K562 (cell line): ENCODE measurements at regions not wholly inside any gene's neighbourhood (a gene's known extent, or its start where the extent isn't known, plus 50 kb on each side); places are given as distances from the start of the nearest gene placed in this dataset.

Experiments
- ATAC-seq: fragments of 200-7000 bp; cut with Tn5 transposase; 3 replicates; pipeline ENCODE4 v1.9.1; 2020; ENCODE audit warnings: moderate library complexity
- BruUV-seq: library from RNA; stranded (reverse); fragments of 400-500 nt; replicated peaks from 2 replicates; lab custom pipeline; 2021; lab: Mats Ljungman, UMichigan
- CTCF ChIA-PET: fragments of 300-600 bp; formaldehyde crosslinking; extraction: SDS; loops from one replicate; lab custom pipeline; 2021; ENCODE audit warnings: low intra/inter-chr PET ratio; lab: Yijun Ruan, JAX
- POLR2A ChIA-PET: fragments of 300-600, 350-650 bp; sonication (Branson Sonifier 250); formaldehyde crosslinking; extraction: SDS; loops from one replicate; lab custom pipeline; 2021; ENCODE audit warnings: antibody characterized with exemption, inconsistent platforms; lab: Yijun Ruan, JAX
- DNase-seq, 4 experiments: peaks; one replicate each; pipeline versions ENCODE4 v3.0.0 to v3.0.0-alpha.2; 2011 to 2018; ENCODE audit warnings: low spot score in 3 of 4, mixed read lengths in 3 of 4; ENCODE audit errors: extremely low read depth in 1 of 4
- FAIRE-seq: peaks from 2 replicates; lab custom pipeline; 2011; peaks lifted over from hg19 to GRCh38; lab: Jason Lieb, UNC
- H2AFZ ChIP-seq: 2 replicates; pipeline ENCODE4 v1.6.0; 2011; ENCODE audit warnings: low read depth, low read length, control low read depth, inconsistent platforms
- H3K27ac ChIP-seq: fragments of 200-600 bp; 3 replicates; pipeline ENCODE4 v1.8.0; 2011; ENCODE audit warnings: low read depth, mild to moderate bottlenecking, control low read depth, inconsistent platforms, low read length, moderate library complexity, mixed read lengths; ENCODE audit errors: extremely low read depth
- H3K27me3 ChIP-seq, 2 experiments: fragments of 300-600 bp in 1 of 2; 2 replicates in 1 of 2; 3 replicates in 1 of 2; pipeline versions ENCODE4 v1.6.0 to v1.8.0; 2011; ENCODE audit warnings: inconsistent platforms in 2 of 2, low read length in 2 of 2, mild to moderate bottlenecking in 1 of 2, mixed read lengths in 1 of 2, moderate library complexity in 1 of 2; ENCODE audit not compliant: control insufficient read depth in 2 of 2, insufficient read depth in 2 of 2
- H3K36me3 ChIP-seq: fragments of 300-600 bp; 3 replicates; pipeline ENCODE4 v1.8.0; 2011; ENCODE audit warnings: mild to moderate bottlenecking, low read length, inconsistent platforms; ENCODE audit not compliant: control insufficient read depth, insufficient read depth
- H3K4me1 ChIP-seq, 2 experiments: fragments of 200-600 bp in 1 of 2; replicated peaks in 1 of 2; 2 replicates in 1 of 2; 3 replicates in 1 of 2; pipeline versions ENCODE4 v1.5.1 to v1.8.0; 2011; ENCODE audit warnings: inconsistent platforms in 2 of 2, low read length in 2 of 2, mild to moderate bottlenecking in 1 of 2, mixed read lengths in 1 of 2, moderate library complexity in 1 of 2; ENCODE audit not compliant: control insufficient read depth in 2 of 2, insufficient read depth in 2 of 2
- H3K4me2 ChIP-seq: 2 replicates; pipeline ENCODE4 v1.6.1; 2011; ENCODE audit warnings: low read length, control low read depth, inconsistent platforms, mixed read lengths; ENCODE audit not compliant: insufficient read depth
- H3K4me3 ChIP-seq: fragments of 200-600 bp; sonication (generic), shearing (Covaris generic); 2 replicates; pipeline ENCODE4 v1.5.1; 2016; ENCODE audit warnings: control low read depth, inconsistent platforms
- H3K79me2 ChIP-seq: fragments of 200-600 bp; 3 replicates; pipeline ENCODE4 v1.8.0; 2011; ENCODE audit warnings: low read length, inconsistent platforms; ENCODE audit not compliant: control insufficient read depth, insufficient read depth
- H3K9ac ChIP-seq, 2 experiments: 2 replicates each; pipeline versions ENCODE4 v1.6.0 to v1.6.1; 2011; ENCODE audit warnings: low read depth in 2 of 2, low read length in 2 of 2, control low read depth in 1 of 2, inconsistent platforms in 1 of 2, mild to moderate bottlenecking in 1 of 2, mixed read lengths in 1 of 2; ENCODE audit not compliant: insufficient read depth in 1 of 2
- H3K9me1 ChIP-seq: one replicate; pipeline ENCODE4 v1.6.0; 2011; ENCODE audit warnings: inconsistent platforms, mild to moderate bottlenecking, low read length, moderate library complexity; ENCODE audit not compliant: control insufficient read depth, insufficient read depth
- H3K9me3 ChIP-seq: replicated peaks from 2 replicates; pipeline ENCODE4 v1.5.1; 2011; ENCODE audit warnings: low read depth, low read length, inconsistent platforms; ENCODE audit not compliant: control insufficient read depth, insufficient read depth
- H4K20me1 ChIP-seq: replicated peaks from 2 replicates; pipeline ENCODE4 v1.6.1; 2011; ENCODE audit warnings: low read length, inconsistent platforms, mixed read lengths; ENCODE audit not compliant: control insufficient read depth, insufficient read depth
- CGGBP1 ChIP-seq: fragments of 250-450 bp; sonication (Bioruptor Pico); IDR thresholded peaks from 2 replicates; pipeline ENCODE4 v1.9.0; 2021; ENCODE audit warnings: mild to moderate bottlenecking
- PRDM10 ChIP-seq: fragments of 450-650 bp; IDR thresholded peaks from 2 replicates; pipeline ENCODE4 v1.6.1; 2018; ENCODE audit not compliant: partially characterized antibody
- in situ Hi-C: fragments of 300-500 bp; cut with MboI; formaldehyde crosslinking; loops from 4 replicates; pipeline ENCODE4 v1.15.0; 2018; ENCODE audit warnings: inconsistent platforms, mixed read lengths
- intact Hi-C: fragments of 100-400 bp; cut with micrococcal nuclease; formaldehyde crosslinking; loops from 2 replicates; pipeline ENCODE4 v1.14.2; 2022

GRCh38 chr2:176699644-176700043 lies 430.4 kb downstream of the MTX2 start:
- CTCF ChIA-PET: no interaction called here
- no peak overlapping the region for H2AFZ ChIP-seq
- POLR2A ChIA-PET: no interaction called here
- no TSS peak for BruUV-seq
- H4K20me1 ChIP-seq: no peaks in the 10 kb centered on the region
- no peaks in the 10 kb centered on the region for H3K4me1 ChIP-seq
- H3K4me3 ChIP-seq: no peak overlapping the region
- ATAC-seq: no peak
- TF ChIP-seq CGGBP1 (CRISPR knock-in tag) (no peak), PRDM10 (no peak)
- H3K9me3 ChIP-seq: no peaks in the 10 kb centered on the region
- H3K79me2 ChIP-seq: no peaks in the 10 kb centered on the region
- intact Hi-C loops (no loop called here), in situ Hi-C loops (no loop called here)
- no peak overlapping the region for H3K27ac ChIP-seq
- no peak for DNase-seq
- no peak overlapping the region for H3K9ac ChIP-seq
- H3K36me3 ChIP-seq: no peaks in the 10 kb centered on the region
- no peaks in the 10 kb centered on the region for H3K27me3 ChIP-seq
- no peak for FAIRE-seq
- H3K9me1 ChIP-seq: no peaks in the 10 kb centered on the region
- H3K4me2 ChIP-seq: no peak overlapping the region
